Muscle layer of duodenum (tissue), 2 donors: ENCODE measurements at regions not wholly inside any gene's neighbourhood (a gene's known extent, or its start where the extent isn't known, plus 50 kb on each side); places are given as distances from the start of the nearest gene placed in this dataset.

ENCODE experiments used
- H3K27ac ChIP-seq: one replicate; pipeline ENCODE4 v1.7.0; 2013; ENCODE audit warnings: mild to moderate bottlenecking, low read length
- H3K27me3 ChIP-seq: one replicate; pipeline ENCODE4 v1.7.0; 2013; ENCODE audit warnings: low read depth, mild to moderate bottlenecking, control low read depth, low read length
- H3K36me3 ChIP-seq, 2 donors: one replicate each; pipeline ENCODE4 v1.7.0; 2013; ENCODE audit warnings: low read length in 2 of 2, control low read depth in 1 of 2, mild to moderate bottlenecking in 1 of 2; ENCODE audit not compliant: insufficient read depth in 2 of 2, control insufficient read depth in 1 of 2
- H3K4me1 ChIP-seq, 2 donors: one replicate each; pipeline ENCODE4 v1.7.0; 2013; ENCODE audit warnings: low read length in 2 of 2, mild to moderate bottlenecking in 2 of 2, control low read depth in 1 of 2, moderate library complexity in 1 of 2; ENCODE audit not compliant: insufficient read depth in 2 of 2, control insufficient read depth in 1 of 2
- H3K4me3 ChIP-seq, 2 donors: one replicate each; pipeline ENCODE4 v1.7.0; 2013; ENCODE audit warnings: low read length in 2 of 2, low read depth in 1 of 2, mild to moderate bottlenecking in 1 of 2
- H3K9me3 ChIP-seq, 2 donors: one replicate each; pipeline ENCODE4 v1.7.0; 2013; ENCODE audit warnings: low read length in 2 of 2, control low read depth in 1 of 2, mild to moderate bottlenecking in 1 of 2; ENCODE audit not compliant: control insufficient read depth in 1 of 2
- donor health status: healthy.

- Histone ChIP-seq H3K27ac (no peak overlapping the region), H3K36me3 (no peaks in the 10 kb centered on the region), H3K27me3 (no peaks in the 10 kb centered on the region), H3K4me3 (no peak overlapping the region), H3K9me3 (peaks cover 0 to 14% of the 10 kb centered on the region in 2 donors), H3K4me1 (no peaks in the 10 kb centered on the region)
Observed at GRCh38 chr7:46832136-46832535, 749.8 kb downstream of the TNS3 start.

GRCh38 chr7:46819819-46820218 lies 762.1 kb downstream of the TNS3 start:
- Histone ChIP-seq H3K4me1 (no peaks in the 10 kb centered on the region), H3K9me3 (peaks cover 0 to 8% of the 10 kb centered on the region in 2 donors), H3K27ac (no peak overlapping the region), H3K27me3 (no peaks in the 10 kb centered on the region), H3K36me3 (no peaks in the 10 kb centered on the region), H3K4me3 (no peak overlapping the region)

DNA sequence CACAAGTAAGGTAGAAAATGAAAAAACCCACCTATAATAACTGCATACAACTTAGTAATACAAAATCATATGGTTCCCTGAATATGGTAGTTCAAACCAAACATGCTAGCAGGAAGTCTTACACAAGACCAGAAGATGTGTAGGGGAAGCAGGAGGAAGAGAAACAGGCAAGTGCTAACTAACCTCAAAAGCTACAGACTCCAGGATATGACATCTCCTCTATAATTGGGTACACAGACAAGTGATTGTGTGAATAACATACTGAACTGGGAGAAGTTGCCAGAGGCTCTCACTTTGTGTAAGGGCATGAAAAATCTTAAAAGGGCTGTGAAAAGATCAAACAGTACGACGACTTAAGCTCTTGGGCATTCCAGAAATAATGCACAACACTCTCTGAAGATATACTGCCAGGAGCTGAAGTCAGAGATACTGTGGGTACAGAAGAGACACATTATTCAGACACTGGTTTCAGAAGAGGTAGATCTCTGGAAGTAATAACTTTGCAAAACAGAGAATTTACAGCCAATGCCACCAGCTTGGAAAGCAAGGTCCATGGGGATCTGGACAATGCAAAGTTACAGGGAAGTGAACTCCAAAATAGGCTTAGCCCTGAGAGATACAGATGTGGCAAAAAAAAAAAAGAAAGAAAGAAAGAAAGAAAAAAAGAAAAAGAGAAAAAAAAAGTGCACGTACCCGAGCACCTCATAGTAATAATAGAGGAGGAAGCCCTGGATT lies 767.2 kb downstream of the TNS3 start:
- H3K36me3 ChIP-seq: no peaks in the 10 kb centered on the region

GRCh38 chr7:46812101-46812675 lies 769.7 kb downstream of the TNS3 start:
- no peak overlapping the region for H3K27ac ChIP-seq
- H3K27me3 ChIP-seq: no peaks in the 10 kb centered on the region
- peaks cover 0 to 2% of the 10 kb centered on the region in 2 donors for H3K9me3 ChIP-seq
- no peaks in the 10 kb centered on the region for H3K4me1 ChIP-seq
- H3K4me3 ChIP-seq: no peak overlapping the region
- no peaks in the 10 kb centered on the region for H3K36me3 ChIP-seq

More for the DNA sequence above, 767.2 kb downstream of the TNS3 start:
- H3K27ac ChIP-seq: no peak overlapping the region
- H3K9me3 ChIP-seq: peaks cover 0 to 3% of the 10 kb centered on the region in 2 donors
- no peak overlapping the region for H3K4me3 ChIP-seq
- no peaks in the 10 kb centered on the region for H3K4me1 ChIP-seq
- no peaks in the 10 kb centered on the region for H3K27me3 ChIP-seq

GRCh38 chr7:46811529-46811928 lies 770.4 kb downstream of the TNS3 start:
- H3K4me3 ChIP-seq: no peak overlapping the region
- H3K27me3 ChIP-seq: no peaks in the 10 kb centered on the region
- no peaks in the 10 kb centered on the region for H3K9me3 ChIP-seq
- no peaks in the 10 kb centered on the region for H3K36me3 ChIP-seq
- no peaks in the 10 kb centered on the region for H3K4me1 ChIP-seq
- H3K27ac ChIP-seq: no peak overlapping the region

DNA sequence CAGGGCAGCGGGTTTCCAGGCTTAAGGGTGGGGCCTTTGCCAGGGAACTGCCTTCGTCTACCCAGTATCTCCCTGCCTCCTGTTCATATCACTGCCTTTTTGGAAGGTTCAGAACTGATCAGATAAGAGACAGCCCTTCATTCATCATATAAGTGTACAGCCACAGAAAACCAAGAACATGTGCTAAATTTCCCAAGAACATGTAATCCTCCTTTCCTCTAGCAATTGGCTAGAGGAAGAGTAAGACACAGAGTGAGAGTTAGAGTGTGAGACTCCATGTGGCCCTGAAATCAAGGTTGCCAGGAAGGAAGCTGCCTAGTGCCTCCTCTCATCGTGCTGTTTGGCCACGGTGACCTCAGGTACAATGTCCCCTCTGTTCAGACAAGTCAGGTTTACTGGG lies 770.9 kb downstream of the TNS3 start:
- Histone ChIP-seq H3K27me3 (no peaks in the 10 kb centered on the region), H3K36me3 (no peaks in the 10 kb centered on the region), H3K4me1 (no peaks in the 10 kb centered on the region), H3K27ac (no peak overlapping the region), H3K4me3 (no peak overlapping the region), H3K9me3 (no peaks in the 10 kb centered on the region)

DNA sequence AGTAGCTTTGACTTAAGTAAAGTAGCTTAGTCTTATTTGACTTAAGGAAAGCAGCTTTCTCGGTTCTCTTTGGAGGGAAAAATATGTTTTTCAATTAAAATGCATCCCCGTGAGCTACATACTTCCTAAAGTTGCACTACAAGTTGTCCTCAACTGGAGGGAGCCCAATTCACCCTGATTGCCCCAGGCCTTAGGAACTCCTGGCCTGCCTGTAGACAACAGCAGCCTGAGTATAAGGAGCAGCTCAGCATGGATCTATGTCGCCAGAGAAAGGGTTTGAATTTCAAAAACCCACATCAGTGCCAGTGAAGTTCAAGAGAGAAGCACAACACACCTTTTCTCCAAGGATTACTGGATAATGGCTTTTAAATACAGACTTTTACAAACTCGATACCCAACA lies 772.0 kb downstream of the TNS3 start:
- H3K27me3 ChIP-seq: no peaks in the 10 kb centered on the region
- no peaks in the 10 kb centered on the region for H3K4me1 ChIP-seq
- H3K27ac ChIP-seq: no peak overlapping the region
- no peaks in the 10 kb centered on the region for H3K36me3 ChIP-seq
- H3K9me3 ChIP-seq: no peaks in the 10 kb centered on the region
- no peak overlapping the region for H3K4me3 ChIP-seq

DNA sequence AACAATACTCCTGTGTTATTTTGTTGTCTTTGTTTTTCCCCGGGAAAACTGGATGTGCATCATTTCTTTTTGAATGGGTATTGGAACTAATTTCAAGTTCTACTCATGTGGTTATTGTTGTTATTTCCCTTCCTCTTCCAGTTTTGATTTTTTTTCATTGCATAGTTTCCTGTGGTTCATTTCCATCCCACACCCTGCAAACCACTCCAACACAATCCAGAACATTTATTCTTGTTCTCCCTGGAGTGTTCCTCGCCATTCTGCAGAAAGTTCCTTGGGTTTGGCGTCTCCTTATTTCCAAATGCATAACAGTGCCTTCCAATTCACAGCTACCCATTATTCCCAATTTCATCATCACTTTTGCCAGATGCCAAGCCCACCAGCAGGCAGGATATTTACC lies 775.1 kb downstream of the TNS3 start:
- Histone ChIP-seq H3K27ac (no peak overlapping the region), H3K36me3 (no peaks in the 10 kb centered on the region), H3K27me3 (no peaks in the 10 kb centered on the region), H3K4me1 (no peaks in the 10 kb centered on the region), H3K4me3 (no peak overlapping the region), H3K9me3 (no peaks in the 10 kb centered on the region)

DNA sequence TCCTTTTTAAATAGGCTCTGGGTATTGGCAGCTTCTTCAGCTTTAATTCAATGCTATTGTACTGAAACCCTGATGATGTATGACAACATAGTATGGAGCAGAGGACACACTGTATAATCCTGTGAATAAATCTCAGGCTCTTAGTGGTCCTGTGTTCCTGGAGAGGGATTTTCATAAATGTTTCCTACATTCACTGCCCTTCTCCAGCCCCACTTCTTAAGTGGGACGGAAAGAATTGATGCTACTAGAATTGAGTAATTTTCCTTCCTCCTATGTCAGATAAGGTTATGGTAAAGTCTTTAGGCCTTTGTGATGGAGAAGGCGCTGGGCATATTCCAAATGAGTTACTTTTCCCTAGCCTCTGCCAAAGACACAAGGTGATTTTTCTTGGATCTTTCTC lies 779.4 kb downstream of the TNS3 start:
- no peak overlapping the region for H3K27ac ChIP-seq
- H3K9me3 ChIP-seq: peaks cover 0 to 3% of the 10 kb centered on the region in 2 donors
- no peaks in the 10 kb centered on the region for H3K4me1 ChIP-seq
- H3K4me3 ChIP-seq: no peak overlapping the region
- no peaks in the 10 kb centered on the region for H3K27me3 ChIP-seq
- no peaks in the 10 kb centered on the region for H3K36me3 ChIP-seq

DNA sequence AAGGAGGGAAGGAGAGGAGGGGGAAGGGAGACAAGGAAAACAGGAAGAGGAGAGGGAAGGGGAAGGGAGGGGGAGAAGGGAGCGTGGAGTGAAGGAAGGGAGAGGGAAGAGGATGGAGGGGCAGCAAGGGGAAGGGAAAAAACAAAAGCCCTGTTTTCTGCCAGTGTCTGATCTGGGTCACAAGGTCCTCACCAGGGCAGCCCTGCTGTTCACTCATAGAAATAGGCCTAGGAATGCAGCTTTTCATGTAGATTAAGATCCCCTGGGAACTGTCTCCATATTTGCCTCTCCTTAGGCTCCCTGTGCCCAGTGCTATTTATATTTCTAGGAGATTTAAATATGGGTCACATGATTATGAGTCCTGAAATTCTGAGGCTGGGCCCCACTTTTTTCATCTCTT lies 790.7 kb downstream of the TNS3 start:
- H3K36me3 ChIP-seq: no peaks in the 10 kb centered on the region
- H3K9me3 ChIP-seq: no peaks in the 10 kb centered on the region
- H3K4me3 ChIP-seq: no peak overlapping the region

GRCh38 chr7:46786995-46787394 lies 794.9 kb downstream of the TNS3 start:
- Histone ChIP-seq H3K27ac (no peak overlapping the region), H3K4me3 (no peak overlapping the region), H3K27me3 (no peaks in the 10 kb centered on the region), H3K4me1 (no peaks in the 10 kb centered on the region), H3K36me3 (no peaks in the 10 kb centered on the region), H3K9me3 (no peaks in the 10 kb centered on the region)

More for the DNA sequence above, 790.7 kb downstream of the TNS3 start:
- no peaks in the 10 kb centered on the region for H3K4me1 ChIP-seq
- no peaks in the 10 kb centered on the region for H3K27me3 ChIP-seq
- no peak overlapping the region for H3K27ac ChIP-seq
